ENCODE measurements at regions not wholly inside any gene's neighbourhood (a gene's known extent, or its start where the extent isn't known, plus 50 kb on each side); places are given as distances from the start of the nearest gene placed in this dataset.

DNA sequence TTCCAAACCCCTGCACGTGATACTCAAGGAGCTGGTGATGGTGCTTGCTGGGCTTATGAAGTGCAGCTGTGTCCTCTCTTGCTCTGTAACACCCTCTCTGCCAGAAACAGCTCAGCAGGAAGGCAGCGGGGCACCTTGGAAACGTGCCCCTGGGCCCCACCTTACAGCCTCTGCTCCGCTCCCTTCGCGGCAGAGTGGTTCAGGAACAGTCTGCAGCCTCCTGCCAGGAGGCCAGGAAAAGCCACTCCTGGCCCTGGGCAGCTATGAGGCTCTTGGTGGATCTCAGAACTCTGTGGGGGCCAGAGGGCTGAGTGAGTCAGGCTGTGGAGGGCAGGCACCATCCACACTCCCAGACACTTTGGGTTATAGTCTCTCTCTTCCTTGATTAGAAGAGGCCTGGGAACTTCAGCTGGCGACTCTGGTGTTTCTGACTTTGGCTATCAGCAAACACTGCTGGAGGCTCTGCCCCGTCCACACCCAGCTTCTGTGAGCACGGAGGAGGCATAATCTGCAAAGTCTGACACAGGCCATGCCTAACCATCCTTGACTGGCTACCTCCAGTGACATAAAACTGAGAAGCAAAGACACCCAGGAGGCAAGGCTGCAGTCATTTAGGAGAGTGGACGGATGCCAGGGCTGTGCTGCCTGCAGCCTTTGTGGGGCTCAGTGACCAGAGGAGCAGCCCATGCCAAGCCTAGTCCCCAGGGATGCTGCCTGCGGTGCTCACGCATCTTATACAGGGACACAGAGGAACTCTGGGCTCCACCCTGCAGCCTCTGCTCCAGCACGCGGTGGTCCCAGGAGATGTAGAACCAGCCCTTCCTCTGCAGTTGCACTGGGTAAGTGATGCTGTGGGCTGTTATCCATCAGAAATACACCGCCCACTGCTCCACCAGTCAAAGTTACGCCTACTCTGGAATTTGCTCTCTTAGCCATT, 65.3 kb downstream of the METRNL start:
- peaks cover 5% of the 10 kb centered on the region for H3K27me3 Mint-ChIP-seq

GRCh38 chr17:83145358-83145738, 65.9 kb downstream of the METRNL start:
- Mint-ChIP-seq H3K9me3 (peaks cover 7% of the 10 kb centered on the region), H3K36me3 (no peaks in the 10 kb centered on the region), H3K27me3 (peaks cover 7% of the 10 kb centered on the region), H3K4me3 (no peak overlapping the region), H3K4me1 (no peaks in the 10 kb centered on the region), H3K27ac (no peak overlapping the region)
- DNase-seq (ENCODE audit: low spot score in 2 of 2) (no peak), ATAC-seq (ENCODE audit: low read depth) (no peak)

More for the DNA sequence above, 65.3 kb downstream of the METRNL start:
- no peak for ATAC-seq (ENCODE audit: low read depth)
- H3K4me3 Mint-ChIP-seq, result no peak overlapping the region
- no peak for DNase-seq (ENCODE audit: low spot score in 2 of 2)
- H3K4me1 Mint-ChIP-seq, result no peaks in the 10 kb centered on the region
- no peaks in the 10 kb centered on the region for H3K36me3 Mint-ChIP-seq
- no peak overlapping the region for H3K27ac Mint-ChIP-seq
- H3K9me3 Mint-ChIP-seq, result peaks cover 7% of the 10 kb centered on the region

DNA sequence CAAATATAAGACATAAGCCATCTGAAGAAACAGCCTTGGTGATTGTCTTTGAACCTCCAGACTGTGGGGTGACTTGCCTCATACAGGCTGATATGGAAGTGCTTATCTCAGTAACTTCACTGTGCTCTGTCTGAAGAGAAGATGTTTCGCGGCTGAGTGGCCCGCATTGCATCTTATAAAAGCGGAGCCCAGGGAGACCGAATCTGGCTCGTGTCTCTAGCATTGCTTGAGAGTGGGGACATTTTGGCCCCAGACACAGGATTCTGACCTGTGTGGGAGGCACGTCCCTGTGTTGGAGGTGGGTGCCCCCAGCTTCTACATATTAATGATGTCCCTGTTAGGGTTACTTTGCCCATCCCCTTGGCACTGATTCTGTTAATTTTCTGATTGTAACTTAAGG, 66.4 kb downstream of the METRNL start:
- DNase-seq (ENCODE audit: low spot score in 2 of 2) (no peak), ATAC-seq (ENCODE audit: low read depth) (no peak)
- H3K27ac Mint-ChIP-seq, result no peak overlapping the region

DNA sequence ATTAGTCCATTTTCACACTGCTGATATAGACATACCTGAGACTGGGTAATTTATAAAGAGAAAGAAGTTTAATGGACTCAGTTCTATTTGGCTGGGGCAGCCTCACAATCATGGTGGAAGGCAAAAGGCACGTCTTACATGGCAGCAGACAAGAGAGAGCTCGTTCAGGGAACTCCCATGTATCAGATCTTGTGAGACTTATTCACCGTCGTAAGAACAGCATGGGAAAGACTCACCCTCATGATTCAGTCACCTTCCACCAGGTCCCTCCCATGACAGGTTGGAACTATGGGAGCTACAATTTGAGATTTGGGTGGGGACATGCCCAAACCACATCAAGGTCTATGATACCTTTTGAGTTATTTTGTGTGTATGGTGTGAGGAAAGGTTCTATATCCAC, 66.9 kb downstream of the METRNL start:
- H3K4me3 Mint-ChIP-seq, result no peak overlapping the region
- H3K9me3 Mint-ChIP-seq, result peaks cover 7% of the 10 kb centered on the region
- H3K4me1 Mint-ChIP-seq, result no peaks in the 10 kb centered on the region
- peaks cover 9% of the 10 kb centered on the region for H3K27me3 Mint-ChIP-seq
- no peak for DNase-seq (ENCODE audit: low spot score in 2 of 2)
- no peak for ATAC-seq (ENCODE audit: low read depth)
- H3K36me3 Mint-ChIP-seq, result no peaks in the 10 kb centered on the region
- H3K27ac Mint-ChIP-seq, result peak overlapping the region; percentile 21

More for the DNA sequence above, 66.4 kb downstream of the METRNL start:
- Mint-ChIP-seq H3K27me3 (peaks cover 7% of the 10 kb centered on the region), H3K9me3 (peaks cover 7% of the 10 kb centered on the region), H3K4me1 (no peaks in the 10 kb centered on the region), H3K36me3 (no peaks in the 10 kb centered on the region), H3K4me3 (no peak overlapping the region)

- peaks cover 5% of the 10 kb centered on the region for H3K9me3 Mint-ChIP-seq
- peaks cover 9% of the 10 kb centered on the region for H3K27me3 Mint-ChIP-seq
- no peak for ATAC-seq (ENCODE audit: low read depth)
- no peak for DNase-seq (ENCODE audit: low spot score in 2 of 2)
- no peak overlapping the region for H3K27ac Mint-ChIP-seq
- H3K4me3 Mint-ChIP-seq, result no peak overlapping the region
- H3K4me1 Mint-ChIP-seq, result no peaks in the 10 kb centered on the region
- no peaks in the 10 kb centered on the region for H3K36me3 Mint-ChIP-seq
These were observed 67.9 kb downstream of the METRNL start for GRCh38 chr17:83147280-83147679.

GRCh38 chr17:83148317-83149028, 69.1 kb downstream of the METRNL start:
- H3K4me3 Mint-ChIP-seq, result no peak overlapping the region
- ATAC-seq (ENCODE audit: low read depth) (no peak), DNase-seq (ENCODE audit: low spot score in 2 of 2) (no peak)
- peaks cover 4% of the 10 kb centered on the region for H3K4me1 Mint-ChIP-seq
- H3K27me3 Mint-ChIP-seq, result peaks cover 10% of the 10 kb centered on the region
- H3K36me3 Mint-ChIP-seq, result no peaks in the 10 kb centered on the region
- H3K9me3 Mint-ChIP-seq, result peaks cover 3% of the 10 kb centered on the region
- no peak overlapping the region for H3K27ac Mint-ChIP-seq

GRCh38 chr17:83149029-83149725, 69.8 kb downstream of the METRNL start:
- no peak overlapping the region for H3K4me3 Mint-ChIP-seq
- peaks cover 6% of the 10 kb centered on the region for H3K4me1 Mint-ChIP-seq
- peaks cover 11% of the 10 kb centered on the region for H3K27me3 Mint-ChIP-seq
- H3K36me3 Mint-ChIP-seq, result no peaks in the 10 kb centered on the region
- peaks cover 3% of the 10 kb centered on the region for H3K9me3 Mint-ChIP-seq
- ATAC-seq (ENCODE audit: low read depth), result no peak
- no peak overlapping the region for H3K27ac Mint-ChIP-seq
- DNase-seq (ENCODE audit: low spot score in 2 of 2), result no peak

- Mint-ChIP-seq H3K4me1 (peaks cover 8% of the 10 kb centered on the region), H3K36me3 (no peaks in the 10 kb centered on the region), H3K27ac (no peak overlapping the region), H3K9me3 (peaks cover 3% of the 10 kb centered on the region), H3K4me3 (no peak overlapping the region), H3K27me3 (peaks cover 11% of the 10 kb centered on the region)
- no peak for DNase-seq (ENCODE audit: low spot score in 2 of 2)
- ATAC-seq (ENCODE audit: low read depth), result no peak
These were observed 70.4 kb downstream of the METRNL start for GRCh38 chr17:83149761-83150251.

GRCh38 chr17:83150369-83151055, 71.1 kb downstream of the METRNL start:
- ATAC-seq (ENCODE audit: low read depth), result no peak
- no peak overlapping the region for H3K4me3 Mint-ChIP-seq
- no peak for DNase-seq (ENCODE audit: low spot score in 2 of 2)
- H3K27ac Mint-ChIP-seq, result no peak overlapping the region
- peaks cover 9% of the 10 kb centered on the region for H3K27me3 Mint-ChIP-seq
- peaks cover 11% of the 10 kb centered on the region for H3K4me1 Mint-ChIP-seq
- H3K36me3 Mint-ChIP-seq, result no peaks in the 10 kb centered on the region
- H3K9me3 Mint-ChIP-seq, result peaks cover 3% of the 10 kb centered on the region

DNA sequence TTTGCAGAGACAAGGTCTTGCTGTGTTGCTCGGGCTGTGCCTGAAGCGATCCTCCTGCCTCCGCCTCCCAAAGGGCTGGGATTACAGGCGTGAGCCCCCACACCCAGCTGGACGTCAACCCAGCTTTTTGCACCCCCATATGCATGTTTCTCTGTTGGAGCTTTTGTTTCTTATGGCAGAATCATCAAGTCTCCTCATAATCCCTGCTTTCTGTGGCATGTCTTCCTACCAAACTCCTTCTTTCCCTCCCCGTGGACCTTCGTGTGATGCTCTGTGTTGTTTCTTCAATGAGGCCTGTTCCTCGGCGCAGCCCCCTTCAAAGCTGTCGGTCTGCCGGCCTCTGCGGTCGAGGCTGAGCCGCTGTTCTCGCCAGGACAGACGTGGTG, 71.6 kb downstream of the METRNL start:
- DNase-seq (ENCODE audit: low spot score in 2 of 2), result no peak

GRCh38 chr17:83151442-83152226, 72.2 kb downstream of the METRNL start:
- peaks cover 17% of the 10 kb centered on the region for H3K27me3 Mint-ChIP-seq
- no peak for DNase-seq (ENCODE audit: low spot score in 2 of 2)
- H3K9me3 Mint-ChIP-seq, result no peaks in the 10 kb centered on the region
- H3K27ac Mint-ChIP-seq, result no peak overlapping the region
- no peak for ATAC-seq (ENCODE audit: low read depth)
- H3K4me1 Mint-ChIP-seq, result peaks cover 18% of the 10 kb centered on the region
- H3K36me3 Mint-ChIP-seq, result no peaks in the 10 kb centered on the region
- H3K4me3 Mint-ChIP-seq, result no peak overlapping the region

More for the DNA sequence above, 71.6 kb downstream of the METRNL start:
- H3K4me3 Mint-ChIP-seq, result no peak overlapping the region
- H3K4me1 Mint-ChIP-seq, result peaks cover 14% of the 10 kb centered on the region
- H3K27me3 Mint-ChIP-seq, result peaks cover 12% of the 10 kb centered on the region
- ATAC-seq (ENCODE audit: low read depth), result no peak
- peaks cover 3% of the 10 kb centered on the region for H3K9me3 Mint-ChIP-seq
- H3K36me3 Mint-ChIP-seq, result no peaks in the 10 kb centered on the region
- no peak overlapping the region for H3K27ac Mint-ChIP-seq

DNA sequence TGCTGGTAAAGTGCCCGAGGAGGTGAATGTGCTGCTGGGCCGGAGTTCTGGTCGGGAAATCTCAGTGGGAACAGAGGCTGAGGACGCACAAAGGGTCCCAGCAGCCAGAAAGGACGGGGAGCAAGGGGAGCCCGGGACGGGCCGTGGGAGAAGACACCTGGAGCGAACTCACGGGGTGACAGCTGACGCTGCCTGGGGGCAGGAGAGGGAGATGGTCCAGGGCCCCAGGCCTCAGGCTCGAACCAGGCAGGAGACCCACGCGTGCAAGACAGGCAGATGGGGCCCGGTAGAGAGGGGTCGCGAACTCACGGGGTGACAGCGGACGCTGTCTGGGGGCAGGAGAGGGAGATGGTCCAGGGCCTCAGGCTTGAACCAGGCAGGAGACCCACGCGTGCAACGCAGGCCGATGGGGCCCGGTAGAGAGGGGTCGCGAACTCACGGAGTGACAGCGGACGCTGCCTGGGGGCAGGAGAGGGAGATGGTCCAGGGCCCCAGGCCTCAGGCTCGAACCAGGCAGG, 72.9 kb downstream of the METRNL start:
- Mint-ChIP-seq H3K4me1 (peaks cover 18% of the 10 kb centered on the region), H3K27ac (no peak overlapping the region), H3K9me3 (no peaks in the 10 kb centered on the region), H3K36me3 (no peaks in the 10 kb centered on the region), H3K27me3 (peaks cover 17% of the 10 kb centered on the region), H3K4me3 (no peak overlapping the region)
- ATAC-seq (ENCODE audit: low read depth) (no peak), DNase-seq (ENCODE audit: low spot score in 2 of 2) (no peak)

Data from memory B cell (primary cell).